ENCODE measurements at regions not wholly inside any gene's neighbourhood (a gene's known extent, or its start where the extent isn't known, plus 50 kb on each side); places are given as distances from the start of the nearest gene placed in this dataset.
A peak's percentile ranks its signal among the peaks of the same experiment; 100 is the strongest.

GRCh38 chr12:25052196-25052913 is 103.5 kb upstream of the BCAT1 start:
- Histone ChIP-seq H3K36me3 (ENCODE audit: insufficient read depth, low read length) (peaks cover 51% of the 10 kb centered on the region), H3K4me1 (ENCODE audit: insufficient read depth, low read length, poor library complexity, severe bottlenecking) (peaks cover 21% of the 10 kb centered on the region), H3K79me2 (ENCODE audit: insufficient read depth, low read depth, low read length) (peaks cover 66% of the 10 kb centered on the region), H3K4me2 (ENCODE audit: low read length) (peak overlapping the region; percentile 77), H3K27ac (ENCODE audit: low read depth, low read length, poor library complexity, severe bottlenecking) (peak overlapping the region; percentile 94), H3K9me3 (ENCODE audit: low read length) (peaks cover 5% of the 10 kb centered on the region; the same call in 1 of the 2 replicates), H3K9me2 (ENCODE audit: insufficient read depth, low read length) (no peaks in the 10 kb centered on the region), H4K20me1 (ENCODE audit: insufficient read depth, low read length) (no peaks in the 10 kb centered on the region), H3K4me3 (ENCODE audit: low read depth, low read length, poor library complexity, severe bottlenecking) (peak overlapping the region; percentile 90), H2AFZ (ENCODE audit: low read length) (no peak overlapping the region; the same call in 1 of the 2 replicates)
- ChIA-PET POLR2A (interaction anchor here (0.7 to 13.9 kb wide), 20 partner anchors 10 to 357 kb away, joined by 3 to 911 read pairs (median 6); no protein-coding TSS in a partner anchor), CTCF (ENCODE audit: unreplicated experiment) (interaction anchor here (0.6 to 1.4 kb wide), 8 partner anchors 9 to 100 kb away, joined by 3 to 4 read pairs (median 3); no protein-coding TSS in a partner anchor)
- peak; percentile 95 for DNase-seq (ENCODE audit: low spot score)
- no TSS peak for BruUV-seq (replicated peaks)
- intact Hi-C loops (cut with micrococcal nuclease; ENCODE audit: unreplicated experiment): loop anchor here (1.0 kb wide), 3 partner anchors 27 to 55 kb away; no protein-coding TSS in a partner anchor
- TF ChIP-seq CTCF (conservative IDR thresholded peaks at IDR 0.05; ENCODE audit: low read length) (no peak; the same call in 1 of the 2 replicates), EZH2phosphoT487 (IDR thresholded peaks at IDR 0.05; ENCODE audit: borderline replicate concordance, low read depth, low read length) (no peak)

DNA sequence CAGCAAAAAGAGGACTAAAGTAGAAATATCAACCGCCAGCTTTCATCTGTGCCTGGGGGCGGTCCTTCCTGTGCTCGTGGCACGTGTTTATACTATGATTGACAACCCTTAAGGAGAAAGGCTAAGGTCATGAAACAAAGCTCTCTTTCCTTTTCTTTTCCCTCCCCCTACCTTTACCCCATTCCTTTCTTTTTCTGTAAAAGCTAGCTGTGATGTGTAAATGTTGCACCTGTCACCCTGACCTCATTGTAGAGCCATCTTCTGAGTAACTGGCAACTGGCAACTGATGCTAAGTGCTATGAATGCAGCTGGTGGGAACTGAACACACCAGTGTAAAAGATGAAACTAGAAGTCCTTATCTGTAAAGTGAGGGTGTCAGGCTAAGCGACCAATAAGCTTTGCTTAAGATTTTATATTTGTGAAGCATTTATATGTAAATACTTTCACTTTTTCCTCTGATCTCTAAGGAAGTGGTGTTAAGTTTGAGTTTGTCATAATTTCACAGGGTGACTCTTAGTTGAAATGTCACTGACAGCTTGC is 102.8 kb upstream of the BCAT1 start:
- CTCF ChIA-PET (ENCODE audit: unreplicated experiment): interaction anchor here (0.7 to 1.4 kb wide), 5 partner anchors 9 to 58 kb away, joined by 3 to 4 read pairs (median 4); no protein-coding TSS in a partner anchor
- TF ChIP-seq CTCF (conservative IDR thresholded peaks at IDR 0.05; ENCODE audit: low read length) (no peak), EZH2phosphoT487 (IDR thresholded peaks at IDR 0.05; ENCODE audit: borderline replicate concordance, low read depth, low read length) (no peak)
- peak; percentile 90 for DNase-seq (ENCODE audit: low spot score)
- Histone ChIP-seq H3K36me3 (ENCODE audit: insufficient read depth, low read length) (peaks cover 52% of the 10 kb centered on the region), H3K79me2 (ENCODE audit: insufficient read depth, low read depth, low read length) (peaks cover 60% of the 10 kb centered on the region), H2AFZ (ENCODE audit: low read length) (peak overlapping the region; percentile 37; the same call in 1 of the 2 replicates), H4K20me1 (ENCODE audit: insufficient read depth, low read length) (no peaks in the 10 kb centered on the region), H3K4me2 (ENCODE audit: low read length) (peak overlapping the region; percentile 77), H3K27ac (ENCODE audit: low read depth, low read length, poor library complexity, severe bottlenecking) (peak overlapping the region; percentile 94), H3K4me3 (ENCODE audit: low read depth, low read length, poor library complexity, severe bottlenecking) (peak overlapping the region; percentile 90), H3K9me2 (ENCODE audit: insufficient read depth, low read length) (no peaks in the 10 kb centered on the region), H3K4me1 (ENCODE audit: insufficient read depth, low read length, poor library complexity, severe bottlenecking) (peaks cover 21% of the 10 kb centered on the region), H3K9me3 (ENCODE audit: low read length) (peaks cover 11% of the 10 kb centered on the region)
- intact Hi-C loops (cut with micrococcal nuclease; ENCODE audit: unreplicated experiment): loop anchor here (1.0 kb wide), 3 partner anchors 26 to 54 kb away; no protein-coding TSS in a partner anchor
- BruUV-seq (replicated peaks): no TSS peak
- POLR2A ChIA-PET: interaction anchor here (0.7 to 13.9 kb wide), 18 partner anchors 10 to 166 kb away, joined by 3 to 911 read pairs (median 7); no protein-coding TSS in a partner anchor
